Fibroblast of lung (primary cell): ENCODE measurements at regions not wholly inside any gene's neighbourhood (a gene's known extent, or its start where the extent isn't known, plus 50 kb on each side); places are given as distances from the start of the nearest gene placed in this dataset.

Experiments
- DNase-seq, 2 donors: peaks; one replicate each; pipeline versions ENCODE4 v3.0.0 to v3.0.0-alpha.2; 2010; ENCODE audit warnings: low read depth in 2 of 2
- H2AFZ ChIP-seq: 2 replicates; pipeline ENCODE4 v1.5.1; 2012; ENCODE audit warnings: low read length, control low read depth, inconsistent platforms
- H3K27ac ChIP-seq: 2 replicates; pipeline ENCODE4 v1.5.1; 2011; ENCODE audit warnings: low read length, control low read depth; ENCODE audit not compliant: insufficient read depth
- H3K27me3 ChIP-seq: 2 replicates; pipeline ENCODE4 v1.5.1; 2011; ENCODE audit warnings: mild to moderate bottlenecking, low read length; ENCODE audit not compliant: control insufficient read depth, insufficient read depth
- H3K36me3 ChIP-seq: 2 replicates; pipeline ENCODE4 v1.5.1; 2011; ENCODE audit warnings: low read length; ENCODE audit not compliant: control insufficient read depth, insufficient read depth
- H3K4me1 ChIP-seq: 2 replicates; pipeline ENCODE4 v1.5.1; 2011; ENCODE audit warnings: low read length; ENCODE audit not compliant: control insufficient read depth, insufficient read depth; ENCODE audit errors: extremely low read depth
- H3K4me2 ChIP-seq: 2 replicates; pipeline ENCODE4 v1.5.1; 2011; ENCODE audit warnings: low read length, control low read depth; ENCODE audit not compliant: insufficient read depth; ENCODE audit errors: extremely low read depth
- H3K4me3 ChIP-seq, 4 experiments: fragments of 200-600 bp in 1 of 4; sonication (generic) in 1 of 4; replicated peaks in 1 of 4; 2 replicates each; pipeline ENCODE4 v1.5.1; 2011 to 2016; ENCODE audit warnings: low read length in 4 of 4, low read depth in 3 of 4, mild to moderate bottlenecking in 3 of 4, control low read depth in 2 of 4, inconsistent platforms in 1 of 4, mixed read lengths in 1 of 4; ENCODE audit not compliant: insufficient read depth in 1 of 4; ENCODE audit errors: control extremely low read depth in 1 of 4
- H3K79me2 ChIP-seq: 2 replicates; pipeline ENCODE4 v1.5.1; 2012; ENCODE audit warnings: mild to moderate bottlenecking, low read length, inconsistent platforms; ENCODE audit not compliant: control insufficient read depth, insufficient read depth
- H3K9ac ChIP-seq: 2 replicates; pipeline ENCODE4 v1.5.1; 2011; ENCODE audit warnings: mild to moderate bottlenecking, low read length, control low read depth; ENCODE audit not compliant: insufficient read depth
- H3K9me3 ChIP-seq: 2 replicates; pipeline ENCODE4 v1.5.1; 2012; ENCODE audit warnings: low read depth, low read length; ENCODE audit not compliant: control insufficient read depth, insufficient read depth
- H4K20me1 ChIP-seq: 2 replicates; pipeline ENCODE4 v1.5.1; 2011; ENCODE audit warnings: low read length; ENCODE audit not compliant: control insufficient read depth, insufficient read depth; ENCODE audit errors: extremely low read depth
- EZH2 ChIP-seq: IDR thresholded peaks from 2 replicates; pipeline ENCODE4 v1.5.1; 2012; ENCODE audit warnings: low read length, control low read depth, mild to moderate bottlenecking; ENCODE audit errors: missing control alignments
- TF ChIP-seq, protein P1 (sequence below), 2 donors: IDR thresholded peaks in 1 of 2; conservative IDR thresholded peaks in 1 of 2; 1 replicate in 1 of 2; 2 replicates in 1 of 2; pipeline ENCODE4 v1.5.1; 2011 to 2012; ENCODE audit warnings: low read length in 2 of 2, control low read depth in 1 of 2, inconsistent platforms in 1 of 2, low read depth in 1 of 2, mild to moderate bottlenecking in 1 of 2

DNA sequence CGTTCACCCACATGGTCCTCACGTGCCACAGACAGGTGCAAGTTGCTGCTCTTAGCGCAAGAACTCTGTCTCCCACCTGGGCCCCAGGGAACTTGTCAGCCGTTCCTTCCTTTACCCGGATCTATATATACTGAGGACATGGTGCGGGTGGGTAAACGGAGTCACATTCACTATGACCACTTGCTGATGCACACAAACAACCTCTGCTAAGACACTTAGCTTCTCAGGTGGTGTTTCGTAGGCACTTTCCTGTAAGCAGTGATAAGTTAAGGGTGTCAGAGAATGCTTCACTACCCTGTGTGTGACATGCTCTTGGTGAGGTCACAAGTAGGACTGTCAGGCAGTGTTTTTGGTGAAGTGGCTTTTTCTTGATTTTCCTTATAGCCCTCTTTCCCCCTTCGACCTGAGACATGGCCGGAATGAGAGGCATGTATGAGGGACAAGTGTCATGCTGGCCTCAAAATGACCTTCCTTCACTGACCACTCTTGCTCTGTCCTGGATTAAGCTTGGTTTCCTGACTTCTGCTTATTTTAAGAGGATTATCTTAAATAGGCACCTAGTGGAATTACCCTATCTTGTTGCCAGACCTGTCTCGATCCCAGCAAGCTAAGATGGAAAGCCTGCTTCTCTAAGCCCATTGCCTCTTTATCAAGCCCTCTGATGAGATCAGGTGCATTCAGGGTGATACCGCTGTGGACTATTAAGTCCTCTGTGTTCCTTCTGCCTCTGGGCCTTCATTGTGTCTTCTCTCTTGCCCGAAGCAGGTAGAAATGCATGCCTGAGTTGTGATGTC, 97.1 kb upstream of the CELF4 start:
- Histone ChIP-seq H2AFZ (no peak overlapping the region), H3K9ac (no peak overlapping the region), H3K36me3 (no peaks in the 10 kb centered on the region), H3K9me3 (no peaks in the 10 kb centered on the region), H3K4me2 (no peak overlapping the region), H3K4me3 (no peak overlapping the region), H3K27ac (no peak overlapping the region), H3K27me3 (no peaks in the 10 kb centered on the region), H3K4me1 (no peaks in the 10 kb centered on the region), H4K20me1 (no peaks in the 10 kb centered on the region), H3K79me2 (no peaks in the 10 kb centered on the region)
- DNase-seq, result no peak
- no peak for TF ChIP-seq EZH2
- TF ChIP-seq, protein P1, sequence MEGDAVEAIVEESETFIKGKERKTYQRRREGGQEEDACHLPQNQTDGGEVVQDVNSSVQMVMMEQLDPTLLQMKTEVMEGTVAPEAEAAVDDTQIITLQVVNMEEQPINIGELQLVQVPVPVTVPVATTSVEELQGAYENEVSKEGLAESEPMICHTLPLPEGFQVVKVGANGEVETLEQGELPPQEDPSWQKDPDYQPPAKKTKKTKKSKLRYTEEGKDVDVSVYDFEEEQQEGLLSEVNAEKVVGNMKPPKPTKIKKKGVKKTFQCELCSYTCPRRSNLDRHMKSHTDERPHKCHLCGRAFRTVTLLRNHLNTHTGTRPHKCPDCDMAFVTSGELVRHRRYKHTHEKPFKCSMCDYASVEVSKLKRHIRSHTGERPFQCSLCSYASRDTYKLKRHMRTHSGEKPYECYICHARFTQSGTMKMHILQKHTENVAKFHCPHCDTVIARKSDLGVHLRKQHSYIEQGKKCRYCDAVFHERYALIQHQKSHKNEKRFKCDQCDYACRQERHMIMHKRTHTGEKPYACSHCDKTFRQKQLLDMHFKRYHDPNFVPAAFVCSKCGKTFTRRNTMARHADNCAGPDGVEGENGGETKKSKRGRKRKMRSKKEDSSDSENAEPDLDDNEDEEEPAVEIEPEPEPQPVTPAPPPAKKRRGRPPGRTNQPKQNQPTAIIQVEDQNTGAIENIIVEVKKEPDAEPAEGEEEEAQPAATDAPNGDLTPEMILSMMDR (conservative IDR thresholded peaks at IDR 0.05 in 1 of 2, IDR thresholded peaks at IDR 0.05 in 1 of 2; ENCODE audit: low read depth in 1 of 2, low read length in 2 of 2), result no peak

DNA sequence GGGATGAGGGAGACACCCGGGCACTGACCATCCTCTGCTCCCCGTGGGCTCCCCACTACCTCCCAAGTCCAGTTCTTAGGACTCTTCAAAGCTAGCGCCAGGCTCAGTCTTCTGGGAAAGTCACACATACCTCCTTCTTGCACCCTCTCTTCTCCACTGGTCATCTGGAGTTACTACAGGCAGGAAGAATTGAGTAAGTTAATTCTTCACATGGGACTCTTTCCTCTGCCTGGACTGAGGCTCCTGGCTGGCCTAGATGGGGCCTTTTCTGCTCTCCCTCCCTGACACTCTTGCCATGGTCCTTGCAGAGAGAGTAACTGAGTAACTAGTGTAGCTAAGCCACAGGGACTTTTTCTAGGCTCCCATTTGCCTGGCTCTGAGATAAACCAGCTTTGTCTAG, 96.5 kb upstream of the CELF4 start:
- H4K20me1 ChIP-seq, result no peaks in the 10 kb centered on the region
- H3K79me2 ChIP-seq, result no peaks in the 10 kb centered on the region
- TF ChIP-seq EZH2, result no peak
- TF ChIP-seq, protein P1 (conservative IDR thresholded peaks at IDR 0.05 in 1 of 2, IDR thresholded peaks at IDR 0.05 in 1 of 2; ENCODE audit: low read depth in 1 of 2, low read length in 2 of 2), result no peak
- no peaks in the 10 kb centered on the region for H3K9me3 ChIP-seq
- no peak overlapping the region for H3K9ac ChIP-seq
- no peaks in the 10 kb centered on the region for H3K27me3 ChIP-seq
- no peak overlapping the region for H3K27ac ChIP-seq
- H3K4me2 ChIP-seq, result no peak overlapping the region
- H3K36me3 ChIP-seq, result no peaks in the 10 kb centered on the region
- H2AFZ ChIP-seq, result no peak overlapping the region
- DNase-seq, result no peak
- H3K4me1 ChIP-seq, result no peaks in the 10 kb centered on the region
- no peak overlapping the region for H3K4me3 ChIP-seq

DNA sequence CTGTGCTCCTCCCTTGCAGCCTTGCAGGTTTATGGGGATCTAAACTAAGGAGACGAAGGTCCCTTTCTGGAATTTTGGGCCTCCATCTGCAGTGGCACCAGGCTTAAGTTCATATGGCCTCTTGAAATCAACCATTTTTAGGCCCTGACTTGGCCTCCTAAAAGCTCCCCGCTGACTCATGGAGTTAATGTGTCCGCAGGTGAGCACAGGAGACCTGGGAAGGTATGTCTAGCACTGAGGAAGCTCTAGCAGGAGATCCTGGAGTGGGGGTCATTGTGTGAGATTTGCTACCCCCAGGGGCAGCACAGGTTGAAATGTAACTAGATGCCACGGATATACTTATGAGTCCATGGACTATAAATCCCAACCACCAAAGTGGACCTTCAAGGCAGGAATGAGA, 95.9 kb upstream of the CELF4 start:
- no peak overlapping the region for H2AFZ ChIP-seq
- H3K27me3 ChIP-seq, result no peaks in the 10 kb centered on the region
- TF ChIP-seq, protein P1 (conservative IDR thresholded peaks at IDR 0.05 in 1 of 2, IDR thresholded peaks at IDR 0.05 in 1 of 2; ENCODE audit: low read depth in 1 of 2, low read length in 2 of 2), result no peak
- H3K4me1 ChIP-seq, result no peaks in the 10 kb centered on the region
- no peak for DNase-seq
- H3K36me3 ChIP-seq, result no peaks in the 10 kb centered on the region
- H3K9me3 ChIP-seq, result no peaks in the 10 kb centered on the region
- no peak overlapping the region for H3K9ac ChIP-seq
- H3K4me2 ChIP-seq, result no peak overlapping the region
- no peaks in the 10 kb centered on the region for H3K79me2 ChIP-seq
- no peak overlapping the region for H3K27ac ChIP-seq
- no peaks in the 10 kb centered on the region for H4K20me1 ChIP-seq
- no peak overlapping the region for H3K4me3 ChIP-seq
